GM10266 (cell line): ENCODE measurements at regions not wholly inside any gene's neighbourhood (a gene's known extent, or its start where the extent isn't known, plus 50 kb on each side); places are given as distances from the start of the nearest gene placed in this dataset.

Source experiments
- DNase-seq: peaks from one replicate; pipeline ENCODE4 v3.0.0; 2012; ENCODE audit errors: extremely low spot score
- TF ChIP-seq, protein P1 (sequence below): IDR thresholded peaks from 2 replicates; pipeline ENCODE4 v1.5.1; 2012; ENCODE audit warnings: mild to moderate bottlenecking, low read depth; ENCODE audit not compliant: control insufficient read depth, insufficient read depth; ENCODE audit errors: missing control alignments

DNA sequence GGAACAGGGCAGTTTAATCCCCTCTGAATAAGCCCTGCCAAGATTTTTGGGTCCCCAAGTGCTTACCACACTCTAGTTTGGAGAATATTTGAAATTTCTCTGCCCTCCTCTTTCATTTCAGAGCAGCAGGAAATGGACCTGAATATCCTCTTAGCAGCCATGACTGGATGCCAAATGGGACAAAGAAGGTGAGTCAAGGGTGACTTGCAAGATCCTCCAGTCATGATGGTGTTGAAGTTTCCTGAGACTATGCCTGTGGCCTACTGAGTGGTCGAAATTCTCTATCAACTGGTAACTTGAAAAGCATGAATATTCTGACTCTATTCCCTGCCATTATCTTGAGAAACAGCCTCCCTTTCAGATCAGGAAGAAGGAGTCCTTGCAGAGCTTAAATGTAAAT lies 1674.7 kb upstream of the SEL1L start:
- no peak for DNase-seq
- TF ChIP-seq, protein P1, sequence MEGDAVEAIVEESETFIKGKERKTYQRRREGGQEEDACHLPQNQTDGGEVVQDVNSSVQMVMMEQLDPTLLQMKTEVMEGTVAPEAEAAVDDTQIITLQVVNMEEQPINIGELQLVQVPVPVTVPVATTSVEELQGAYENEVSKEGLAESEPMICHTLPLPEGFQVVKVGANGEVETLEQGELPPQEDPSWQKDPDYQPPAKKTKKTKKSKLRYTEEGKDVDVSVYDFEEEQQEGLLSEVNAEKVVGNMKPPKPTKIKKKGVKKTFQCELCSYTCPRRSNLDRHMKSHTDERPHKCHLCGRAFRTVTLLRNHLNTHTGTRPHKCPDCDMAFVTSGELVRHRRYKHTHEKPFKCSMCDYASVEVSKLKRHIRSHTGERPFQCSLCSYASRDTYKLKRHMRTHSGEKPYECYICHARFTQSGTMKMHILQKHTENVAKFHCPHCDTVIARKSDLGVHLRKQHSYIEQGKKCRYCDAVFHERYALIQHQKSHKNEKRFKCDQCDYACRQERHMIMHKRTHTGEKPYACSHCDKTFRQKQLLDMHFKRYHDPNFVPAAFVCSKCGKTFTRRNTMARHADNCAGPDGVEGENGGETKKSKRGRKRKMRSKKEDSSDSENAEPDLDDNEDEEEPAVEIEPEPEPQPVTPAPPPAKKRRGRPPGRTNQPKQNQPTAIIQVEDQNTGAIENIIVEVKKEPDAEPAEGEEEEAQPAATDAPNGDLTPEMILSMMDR = no peak

DNA sequence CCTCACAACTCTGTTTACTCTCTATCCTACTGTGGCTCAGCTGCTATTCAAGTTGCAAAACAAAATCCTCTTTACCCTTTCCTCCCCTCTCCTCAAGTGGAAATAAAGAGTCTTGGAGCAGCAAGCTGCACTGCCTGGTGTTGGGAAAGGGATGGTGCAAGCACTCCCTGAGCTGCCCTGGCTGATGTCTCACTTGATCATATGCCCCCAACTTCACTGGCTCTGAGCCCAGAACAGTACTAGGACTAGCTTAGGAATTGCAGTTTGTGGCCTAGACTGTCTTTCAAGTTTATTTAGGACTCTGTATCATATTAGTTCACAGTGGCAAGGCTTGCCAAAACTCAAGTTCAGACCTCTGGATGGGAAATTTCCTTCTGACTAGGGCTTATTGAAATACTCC lies 1683.8 kb upstream of the SEL1L start:
- DNase-seq = no peak
- TF ChIP-seq, protein P1 = no peak

DNA sequence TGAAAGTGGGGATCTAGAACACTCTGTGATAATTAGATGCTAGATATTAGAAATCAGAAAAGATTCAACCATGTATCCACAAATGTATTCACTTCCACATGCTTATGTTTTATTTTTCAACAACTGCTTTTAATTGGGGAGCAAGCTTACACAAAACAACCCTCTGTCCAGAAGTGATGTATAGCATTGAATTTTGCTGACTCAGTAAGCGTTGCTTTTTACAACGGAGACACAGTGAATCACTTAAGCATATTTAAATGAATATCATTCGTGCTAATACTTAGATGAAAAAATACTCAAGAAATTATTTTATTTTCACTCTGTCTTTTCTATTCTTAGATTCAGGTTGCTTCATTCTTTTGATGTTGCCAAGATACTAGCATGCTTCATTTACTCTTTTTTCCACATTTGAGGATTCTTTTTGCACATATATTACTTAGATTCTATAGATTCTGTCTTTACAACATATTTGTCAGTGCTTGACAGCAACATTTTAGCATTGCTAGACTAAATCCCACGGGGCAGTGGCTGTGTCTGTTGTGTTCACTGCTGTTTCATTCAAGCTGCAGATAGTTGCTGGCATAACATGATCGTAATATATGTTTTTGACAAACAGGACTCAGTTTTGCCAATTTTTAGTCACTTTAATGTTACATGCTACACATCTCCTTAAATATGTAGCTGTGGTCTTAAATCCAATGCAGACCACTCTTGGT lies 1714.4 kb upstream of the SEL1L start:
- TF ChIP-seq, protein P1 = no peak
- DNase-seq = no peak

DNA sequence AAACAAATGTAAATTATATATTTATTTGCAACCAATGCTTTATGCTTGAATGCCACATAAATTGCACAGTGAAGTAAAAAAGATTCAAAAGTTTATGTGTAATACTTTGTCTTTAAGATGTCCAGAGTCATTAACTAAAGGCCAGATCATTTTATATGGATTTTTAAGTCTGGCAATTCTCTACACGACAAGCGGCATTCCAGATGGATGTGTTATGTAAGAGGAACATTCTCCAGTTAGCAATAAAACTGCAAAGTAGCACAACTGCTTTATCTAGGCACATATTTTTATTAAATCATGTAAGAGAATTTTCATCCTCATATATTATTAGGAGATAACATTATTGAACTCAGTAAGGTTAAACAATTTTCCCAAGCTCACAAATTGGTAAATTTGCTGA lies 1717.7 kb upstream of the SEL1L start:
- TF ChIP-seq, protein P1 = no peak
- DNase-seq = no peak

DNA sequence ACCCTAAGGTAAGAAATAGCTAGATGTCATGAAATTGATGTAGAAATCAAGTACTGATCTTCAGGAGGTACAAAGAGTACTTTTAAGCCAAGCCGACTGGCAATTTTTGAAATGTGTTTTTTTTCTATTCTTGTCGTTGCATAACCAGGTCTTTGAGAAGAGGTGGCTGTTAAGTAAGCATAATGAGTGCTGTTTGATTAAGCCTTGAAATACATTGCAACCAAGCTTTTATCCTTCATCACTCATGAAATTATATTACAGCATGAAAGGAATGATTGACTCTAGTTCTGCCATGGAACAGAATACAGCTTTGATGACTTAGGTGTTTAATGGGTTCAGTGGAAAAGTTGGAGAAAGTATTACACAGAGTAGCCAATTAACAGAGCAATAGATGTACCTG lies 1720.2 kb upstream of the SEL1L start:
- DNase-seq = no peak
- TF ChIP-seq, protein P1 = no peak

DNA sequence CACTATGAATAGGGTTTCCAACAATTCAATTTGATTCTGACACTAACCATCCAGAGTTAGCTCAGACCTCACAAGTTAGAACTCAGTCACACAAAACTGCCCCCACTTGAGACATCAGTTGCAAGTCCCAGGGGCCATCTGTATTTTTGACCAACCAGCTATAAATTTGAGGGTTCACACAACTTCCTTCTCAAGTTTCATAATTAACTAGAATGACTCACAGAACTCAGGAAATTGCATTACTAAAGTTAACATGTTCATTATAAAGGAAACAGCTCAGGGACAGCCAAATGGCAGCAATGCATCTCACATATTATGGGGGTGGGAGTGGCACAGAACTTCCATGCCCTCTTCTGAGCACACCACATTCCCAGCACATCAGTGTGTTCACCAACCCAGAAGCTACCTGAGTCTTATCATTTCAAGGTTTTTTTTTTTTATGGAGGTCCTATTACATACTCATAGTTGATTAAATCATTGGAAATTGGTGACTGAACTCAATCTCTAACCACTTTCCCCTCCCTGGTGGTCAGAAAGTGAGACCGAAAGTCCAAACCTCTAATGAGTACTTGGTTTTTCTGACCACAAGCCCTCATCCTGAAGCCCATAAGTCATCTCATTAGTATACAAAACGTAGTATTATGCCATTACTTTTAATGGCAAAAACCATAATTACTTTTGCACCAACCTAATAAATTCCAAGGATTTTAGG lies 1721.5 kb upstream of the SEL1L start:
- TF ChIP-seq, protein P1 = no peak
- DNase-seq = no peak

DNA sequence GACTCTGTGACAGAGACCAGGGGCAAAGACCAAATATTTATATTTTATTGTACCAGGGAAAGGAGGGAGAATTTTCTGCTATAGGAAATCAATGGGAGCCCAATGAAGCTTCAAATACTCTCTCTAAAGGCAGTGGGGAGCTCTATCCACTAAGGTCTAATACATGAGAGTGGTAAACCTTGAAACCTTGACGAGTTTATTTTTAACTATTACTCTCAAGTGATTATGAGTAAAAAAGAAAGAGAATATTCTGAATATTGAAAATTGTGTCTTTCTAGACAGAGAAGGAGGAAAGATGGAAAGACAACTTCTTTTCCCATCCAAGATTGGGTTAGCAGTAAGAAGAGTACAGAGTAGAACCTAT lies 1722.1 kb upstream of the SEL1L start:
- TF ChIP-seq, protein P1 = no peak
- DNase-seq = no peak
